ENCODE measurements at regions not wholly inside any gene's neighbourhood (a gene's known extent, or its start where the extent isn't known, plus 50 kb on each side); places are given as distances from the start of the nearest gene placed in this dataset.
"Not testable (repeated sequence)": the region's sequence is repeated elsewhere in the genome, so short reads cannot be mapped to it uniquely, and the experiment has no call there.

- H3K9me3 Mint-ChIP-seq = peaks cover 3% of the 10 kb centered on the region
- no peak for TF ChIP-seq CTCF (conservative IDR thresholded peaks at IDR 0.05)
- H3K36me3 ChIP-seq (ENCODE audit: control insufficient read depth, insufficient read depth, low read length) = no peaks in the 10 kb centered on the region
- H3K9me3 ChIP-seq (ENCODE audit: control insufficient read depth, low read length) = no peaks in the 10 kb centered on the region
- 93 to 100% methylated on average over 2 to 4 of the region's 4 CpGs for WGBS, 2 experiments (ENCODE audit: insufficient coverage in 1 of 2, insufficient read length in 1 of 2)
- H3K27ac ChIP-seq (ENCODE audit: low read depth, low read length) = no peak overlapping the region
- no peaks in the 10 kb centered on the region for H3K36me3 Mint-ChIP-seq (ENCODE audit: low read depth)
- peaks cover 42% of the 10 kb centered on the region for H3K27me3 Mint-ChIP-seq (ENCODE audit: insufficient read depth)
- H3K4me3 ChIP-seq (ENCODE audit: low read length) = no peak overlapping the region
- peaks cover 5% of the 10 kb centered on the region for H3K4me1 ChIP-seq (ENCODE audit: control insufficient read depth, insufficient read depth, low read length)
- no peak overlapping the region for H3K9ac ChIP-seq (ENCODE audit: extremely low read depth, low read length, poor library complexity, severe bottlenecking)
- no peak overlapping the region for H3K4me3 Mint-ChIP-seq
- H3K4me1 Mint-ChIP-seq = peaks cover 5% of the 10 kb centered on the region
- no peak overlapping the region for H3K27ac Mint-ChIP-seq
- DNase-seq = peak; percentile 26
- peaks cover 4% of the 10 kb centered on the region for H3K27me3 ChIP-seq (ENCODE audit: control insufficient read depth, insufficient read depth, low read length, poor library complexity, severe bottlenecking)
These were observed 202.1 kb downstream of the BCL11A start for GRCh38 chr2:60351321-60351720.

GRCh38 chr2:60350791-60351190 lies 202.7 kb downstream of the BCL11A start:
- no peak for TF ChIP-seq CTCF (conservative IDR thresholded peaks at IDR 0.05)
- Mint-ChIP-seq H3K27ac (no peak overlapping the region), H3K27me3 (ENCODE audit: insufficient read depth) (peaks cover 40% of the 10 kb centered on the region), H3K4me1 (peaks cover 5% of the 10 kb centered on the region), H3K36me3 (ENCODE audit: low read depth) (no peaks in the 10 kb centered on the region), H3K4me3 (no peak overlapping the region), H3K9me3 (peaks cover 3% of the 10 kb centered on the region)
- H3K4me1 ChIP-seq (ENCODE audit: control insufficient read depth, insufficient read depth, low read length) = peaks cover 5% of the 10 kb centered on the region
- H3K27me3 ChIP-seq (ENCODE audit: control insufficient read depth, insufficient read depth, low read length, poor library complexity, severe bottlenecking) = peaks cover 4% of the 10 kb centered on the region
- no peak overlapping the region for H3K27ac ChIP-seq (ENCODE audit: low read depth, low read length)
- H3K9me3 ChIP-seq (ENCODE audit: control insufficient read depth, low read length) = no peaks in the 10 kb centered on the region
- no peak overlapping the region for H3K4me3 ChIP-seq (ENCODE audit: low read length)
- 78 to 100% methylated on average over 1 to 4 of the region's 4 CpGs for WGBS, 2 experiments (ENCODE audit: insufficient coverage in 1 of 2, insufficient read length in 1 of 2)
- H3K36me3 ChIP-seq (ENCODE audit: control insufficient read depth, insufficient read depth, low read length) = no peaks in the 10 kb centered on the region
- peak; percentile 18 for DNase-seq
- no peak overlapping the region for H3K9ac ChIP-seq (ENCODE audit: extremely low read depth, low read length, poor library complexity, severe bottlenecking)

- H3K27me3 ChIP-seq (ENCODE audit: control insufficient read depth, insufficient read depth, low read length, poor library complexity, severe bottlenecking) = peaks cover 4% of the 10 kb centered on the region
- no peak overlapping the region for H3K27ac ChIP-seq (ENCODE audit: low read depth, low read length)
- H3K4me3 ChIP-seq (ENCODE audit: low read length) = no peak overlapping the region
- no peak for TF ChIP-seq CTCF (conservative IDR thresholded peaks at IDR 0.05)
- Mint-ChIP-seq H3K9me3 (peaks cover 3% of the 10 kb centered on the region), H3K36me3 (ENCODE audit: low read depth) (no peaks in the 10 kb centered on the region), H3K4me3 (no peak overlapping the region), H3K27ac (no peak overlapping the region), H3K27me3 (ENCODE audit: insufficient read depth) (peaks cover 33% of the 10 kb centered on the region), H3K4me1 (no peaks in the 10 kb centered on the region)
- H3K36me3 ChIP-seq (ENCODE audit: control insufficient read depth, insufficient read depth, low read length) = no peaks in the 10 kb centered on the region
- H3K4me1 ChIP-seq (ENCODE audit: control insufficient read depth, insufficient read depth, low read length) = no peaks in the 10 kb centered on the region
- 78 to 91% methylated on average over 4 to 5 of the region's 5 CpGs for WGBS, 2 experiments (ENCODE audit: insufficient coverage in 1 of 2, insufficient read length in 1 of 2)
- H3K9me3 ChIP-seq (ENCODE audit: control insufficient read depth, low read length) = no peaks in the 10 kb centered on the region
- peak; percentile 50 for DNase-seq
- no peak overlapping the region for H3K9ac ChIP-seq (ENCODE audit: extremely low read depth, low read length, poor library complexity, severe bottlenecking)
These were observed 205.7 kb downstream of the BCL11A start for GRCh38 chr2:60347781-60348180.

- H3K4me1 Mint-ChIP-seq; H3K9me3 ChIP-seq (ENCODE audit: control insufficient read depth, low read length); H3K9ac ChIP-seq (ENCODE audit: extremely low read depth, low read length, poor library complexity, severe bottlenecking); H3K27ac ChIP-seq (ENCODE audit: low read depth, low read length); H3K36me3 Mint-ChIP-seq (ENCODE audit: low read depth); H3K9me3 Mint-ChIP-seq; H3K4me3 ChIP-seq (ENCODE audit: low read length); H3K36me3 ChIP-seq (ENCODE audit: control insufficient read depth, insufficient read depth, low read length); H3K4me3 Mint-ChIP-seq; H3K4me1 ChIP-seq (ENCODE audit: control insufficient read depth, insufficient read depth, low read length); H3K27ac Mint-ChIP-seq; H3K27me3 ChIP-seq (ENCODE audit: control insufficient read depth, insufficient read depth, low read length, poor library complexity, severe bottlenecking): not testable (repeated sequence)
- peak; percentile 35 for DNase-seq
- 83 to 94% methylated on average over 2 to 4 of the region's 4 CpGs for WGBS, 2 experiments (ENCODE audit: insufficient coverage in 1 of 2, insufficient read length in 1 of 2)
- peaks cover 24% of the 10 kb centered on the region for H3K27me3 Mint-ChIP-seq (ENCODE audit: insufficient read depth)
These were observed 211.0 kb downstream of the BCL11A start for GRCh38 chr2:60342491-60342890.

All from endodermal cell (in vitro differentiated cells).